NCI-H1092 (cell line): ENCODE measurements at regions not wholly inside any gene's neighbourhood (a gene's known extent, or its start where the extent isn't known, plus 50 kb on each side); places are given as distances from the start of the nearest gene placed in this dataset.

Experiments
- DNase-seq: peaks from one replicate; lab custom pipeline; 2025; lab: John Stamatoyannopoulos, UW

GRCh38 chr20:16119909-16120308, 453.3 kb downstream of the KIF16B start:
- no peak for DNase-seq

- DNase-seq = no peak
Observed at GRCh38 chr20:16115911-16116552, 457.2 kb downstream of the KIF16B start.

- DNase-seq = no peak
Observed at GRCh38 chr20:16113736-16114135, 459.5 kb downstream of the KIF16B start.

- DNase-seq = no peak
Observed at GRCh38 chr20:16111852-16112412, 461.3 kb downstream of the KIF16B start.

- DNase-seq = no peak
Observed at GRCh38 chr20:16111172-16111832, 461.9 kb downstream of the KIF16B start.

- DNase-seq = peak; percentile 36
Observed at GRCh38 chr20:16107172-16107870, 465.9 kb downstream of the KIF16B start.

- DNase-seq = no peak
Observed at GRCh38 chr20:16106191-16106849, 466.9 kb downstream of the KIF16B start.

- no peak for DNase-seq
Observed at GRCh38 chr20:16104783-16105182, 468.5 kb downstream of the KIF16B start.
